CD14-positive monocyte (primary cell): ENCODE measurements at regions not wholly inside any gene's neighbourhood (a gene's known extent, or its start where the extent isn't known, plus 50 kb on each side); places are given as distances from the start of the nearest gene placed in this dataset.

Experiments
- DNase-seq, 3 donors: peaks; one replicate each; pipeline ENCODE4 v3.0.0-alpha.2; 2011 to 2022
- H2AFZ ChIP-seq: 2 replicates; pipeline ENCODE4 v1.6.0; 2012; ENCODE audit warnings: mild to moderate bottlenecking, low read depth, low read length, inconsistent platforms; ENCODE audit not compliant: insufficient read depth, poor library complexity, severe bottlenecking
- H3K27ac ChIP-seq, 2 donors: 1 replicate in 1 of 2; 2 replicates in 1 of 2; pipeline ENCODE4 v1.5.1; 2012 to 2013; ENCODE audit warnings: low read length in 2 of 2, control low read depth in 1 of 2, inconsistent platforms in 1 of 2, low read depth in 1 of 2, mild to moderate bottlenecking in 1 of 2
- H3K27me3 ChIP-seq, 2 donors: one replicate each; pipeline versions ENCODE4 v1.6.0 to v1.6.1; 2011 to 2013; ENCODE audit warnings: low read length in 2 of 2; ENCODE audit not compliant: control insufficient read depth in 2 of 2, insufficient read depth in 2 of 2
- H3K36me3 ChIP-seq, 2 donors: replicated peaks in 1 of 2; 1 replicate in 1 of 2; 2 replicates in 1 of 2; pipeline versions ENCODE4 v1.5.1 to v1.6.1; 2012 to 2013; ENCODE audit warnings: low read length in 2 of 2, control low read depth in 1 of 2, inconsistent platforms in 1 of 2, mild to moderate bottlenecking in 1 of 2; ENCODE audit not compliant: insufficient read depth in 2 of 2, control insufficient read depth in 1 of 2
- H3K4me1 ChIP-seq, 2 donors: 1 replicate in 1 of 2; 2 replicates in 1 of 2; pipeline versions ENCODE4 v1.5.1 to v1.6.1; 2012 to 2013; ENCODE audit warnings: low read length in 2 of 2, control low read depth in 1 of 2, inconsistent platforms in 1 of 2, mild to moderate bottlenecking in 1 of 2, moderate library complexity in 1 of 2; ENCODE audit not compliant: insufficient read depth in 2 of 2, control insufficient read depth in 1 of 2
- H3K4me2 ChIP-seq: replicated peaks from 2 replicates; pipeline ENCODE3; 2012; ENCODE audit warnings: low read length, moderate library complexity, mild to moderate bottlenecking; ENCODE audit not compliant: poor library complexity, severe bottlenecking; ENCODE audit errors: extremely low read depth
- H3K4me3 ChIP-seq, 3 experiments: fragments of 200-600 bp in 1 of 3; sonication (generic) in 1 of 3; replicated peaks in 1 of 3; 1 replicate in 2 of 3; 2 replicates in 1 of 3; pipeline ENCODE4 v1.5.1; 2011 to 2013; ENCODE audit warnings: low read length in 3 of 3, mild to moderate bottlenecking in 3 of 3, control low read depth in 2 of 3, low read depth in 2 of 3, inconsistent platforms in 1 of 3, moderate library complexity in 1 of 3
- H3K79me2 ChIP-seq: 2 replicates; pipeline ENCODE4 v1.6.0; 2012; ENCODE audit warnings: mild to moderate bottlenecking, control low read depth, inconsistent platforms, low read length, moderate library complexity; ENCODE audit not compliant: insufficient read depth
- H3K9ac ChIP-seq: 2 replicates; pipeline ENCODE4 v1.6.0; 2017; ENCODE audit warnings: low read length, mild to moderate bottlenecking; ENCODE audit not compliant: insufficient read depth, poor library complexity, severe bottlenecking
- H3K9me3 ChIP-seq, 2 donors: replicated peaks in 1 of 2; 1 replicate in 1 of 2; 2 replicates in 1 of 2; pipeline versions ENCODE4 v1.5.1 to v1.6.1; 2012 to 2013; ENCODE audit warnings: low read length in 2 of 2, control low read depth in 1 of 2; ENCODE audit not compliant: control insufficient read depth in 1 of 2, insufficient read depth in 1 of 2
- H4K20me1 ChIP-seq: 2 replicates; pipeline ENCODE4 v1.6.0; 2012; ENCODE audit warnings: mild to moderate bottlenecking, low read length, control low read depth, moderate library complexity; ENCODE audit not compliant: insufficient read depth
- H3K27ac Mint-ChIP-seq, 7 donors: one replicate each; pipeline ENCODE4 v1.8.0; 2020; ENCODE audit warnings: mild to moderate bottlenecking in 7 of 7, mixed read lengths in 7 of 7, moderate library complexity in 6 of 7, inconsistent platforms in 2 of 7
- H3K27me3 Mint-ChIP-seq, 3 donors: one replicate each; pipeline ENCODE4 v1.8.0; 2021 to 2022; ENCODE audit warnings: low read depth in 3 of 3, mild to moderate bottlenecking in 3 of 3, mixed read lengths in 3 of 3, moderate library complexity in 3 of 3, inconsistent platforms in 1 of 3
- H3K36me3 Mint-ChIP-seq, 2 donors: one replicate each; pipeline ENCODE4 v1.8.0; 2020; ENCODE audit warnings: mixed read lengths in 2 of 2, inconsistent platforms in 1 of 2, mild to moderate bottlenecking in 1 of 2
- H3K4me1 Mint-ChIP-seq: one replicate; pipeline ENCODE4 v1.8.0; 2020; ENCODE audit warnings: mild to moderate bottlenecking, mixed read lengths
- H3K4me3 Mint-ChIP-seq, 2 donors: one replicate each; pipeline ENCODE4 v1.8.0; 2020; ENCODE audit warnings: mild to moderate bottlenecking in 2 of 2, mixed read lengths in 2 of 2, moderate library complexity in 1 of 2
- H3K9me3 Mint-ChIP-seq, 7 donors: one replicate each; pipeline ENCODE4 v1.8.0; 2020 to 2022; ENCODE audit warnings: mixed read lengths in 7 of 7, mild to moderate bottlenecking in 6 of 7, moderate library complexity in 6 of 7, inconsistent platforms in 2 of 7
- WGBS: methylation state at CpG from one replicate; pipeline ENCODE4 v1.1.5; 2013; ENCODE audit warnings: missing lambda C conversion rate; ENCODE audit not compliant: insufficient coverage; 5-methylcytosine and 5-hydroxymethylcytosine counted together
- intact Hi-C, 2 donors: fragments of 100-400 bp; cut with micrococcal nuclease; formaldehyde crosslinking; loops; one replicate each; pipeline versions ENCODE4 v1.15.0 to v1.15.1; 2023
- TF ChIP-seq, protein P1 (sequence below): fragments of 200-600 bp; IDR thresholded peaks from one replicate; pipeline ENCODE4 v1.8.0; 2022; ENCODE audit warnings: antibody characterized with exemption, mild to moderate bottlenecking

- H3K4me1 ChIP-seq: no peaks in the 10 kb centered on the region
- H2AFZ ChIP-seq: no peak overlapping the region
- intact Hi-C loops: no loop called here
- H4K20me1 ChIP-seq: no peaks in the 10 kb centered on the region
- H3K9me3 ChIP-seq: no peaks in the 10 kb centered on the region
- Mint-ChIP-seq H3K27me3 (no peaks in the 10 kb centered on the region), H3K4me3 (no peak overlapping the region), H3K9me3 (peaks cover 0 to 2% (median 0%) of the 10 kb centered on the region in 7 donors), H3K27ac (no peak overlapping the region), H3K36me3 (no peaks in the 10 kb centered on the region), H3K4me1 (no peaks in the 10 kb centered on the region)
- H3K79me2 ChIP-seq: no peaks in the 10 kb centered on the region
- no peak for DNase-seq
- WGBS: no CpG with 5 or more reads among the region's 1 CpG
- no peak overlapping the region for H3K27ac ChIP-seq
- no peaks in the 10 kb centered on the region for H3K36me3 ChIP-seq
- no peak overlapping the region for H3K4me2 ChIP-seq
- TF ChIP-seq, protein P1, sequence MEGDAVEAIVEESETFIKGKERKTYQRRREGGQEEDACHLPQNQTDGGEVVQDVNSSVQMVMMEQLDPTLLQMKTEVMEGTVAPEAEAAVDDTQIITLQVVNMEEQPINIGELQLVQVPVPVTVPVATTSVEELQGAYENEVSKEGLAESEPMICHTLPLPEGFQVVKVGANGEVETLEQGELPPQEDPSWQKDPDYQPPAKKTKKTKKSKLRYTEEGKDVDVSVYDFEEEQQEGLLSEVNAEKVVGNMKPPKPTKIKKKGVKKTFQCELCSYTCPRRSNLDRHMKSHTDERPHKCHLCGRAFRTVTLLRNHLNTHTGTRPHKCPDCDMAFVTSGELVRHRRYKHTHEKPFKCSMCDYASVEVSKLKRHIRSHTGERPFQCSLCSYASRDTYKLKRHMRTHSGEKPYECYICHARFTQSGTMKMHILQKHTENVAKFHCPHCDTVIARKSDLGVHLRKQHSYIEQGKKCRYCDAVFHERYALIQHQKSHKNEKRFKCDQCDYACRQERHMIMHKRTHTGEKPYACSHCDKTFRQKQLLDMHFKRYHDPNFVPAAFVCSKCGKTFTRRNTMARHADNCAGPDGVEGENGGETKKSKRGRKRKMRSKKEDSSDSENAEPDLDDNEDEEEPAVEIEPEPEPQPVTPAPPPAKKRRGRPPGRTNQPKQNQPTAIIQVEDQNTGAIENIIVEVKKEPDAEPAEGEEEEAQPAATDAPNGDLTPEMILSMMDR: no peak
- no peaks in the 10 kb centered on the region for H3K27me3 ChIP-seq
- H3K9ac ChIP-seq: no peak overlapping the region
- H3K4me3 ChIP-seq: no peak overlapping the region
These were observed 294.6 kb upstream of the MIR17HG start for GRCh38 chr13:91052876-91053275.

- no peak overlapping the region for H3K4me2 ChIP-seq
- TF ChIP-seq, protein P1: no peak
- H3K36me3 ChIP-seq: no peaks in the 10 kb centered on the region
- H2AFZ ChIP-seq: no peak overlapping the region
- H3K4me1 ChIP-seq: no peaks in the 10 kb centered on the region
- Mint-ChIP-seq H3K36me3 (no peaks in the 10 kb centered on the region), H3K9me3 (peaks cover 0 to 4% (median 2%) of the 10 kb centered on the region in 7 donors), H3K27me3 (no peaks in the 10 kb centered on the region), H3K4me3 (no peak overlapping the region), H3K4me1 (no peaks in the 10 kb centered on the region), H3K27ac (no peak overlapping the region)
- intact Hi-C loops: no loop called here
- no peak for DNase-seq
- H3K79me2 ChIP-seq: no peaks in the 10 kb centered on the region
- H3K27ac ChIP-seq: no peak overlapping the region
- no peaks in the 10 kb centered on the region for H3K27me3 ChIP-seq
- no CpG with 5 or more reads among the region's 2 CpGs for WGBS
- no peaks in the 10 kb centered on the region for H3K9me3 ChIP-seq
- H3K4me3 ChIP-seq: no peak overlapping the region
- H3K9ac ChIP-seq: no peak overlapping the region
- H4K20me1 ChIP-seq: no peaks in the 10 kb centered on the region
These were observed 294.0 kb upstream of the MIR17HG start for GRCh38 chr13:91053318-91054065.
